ENCODE measurements at regions not wholly inside any gene's neighbourhood (a gene's known extent, or its start where the extent isn't known, plus 50 kb on each side); places are given as distances from the start of the nearest gene placed in this dataset.

DNA sequence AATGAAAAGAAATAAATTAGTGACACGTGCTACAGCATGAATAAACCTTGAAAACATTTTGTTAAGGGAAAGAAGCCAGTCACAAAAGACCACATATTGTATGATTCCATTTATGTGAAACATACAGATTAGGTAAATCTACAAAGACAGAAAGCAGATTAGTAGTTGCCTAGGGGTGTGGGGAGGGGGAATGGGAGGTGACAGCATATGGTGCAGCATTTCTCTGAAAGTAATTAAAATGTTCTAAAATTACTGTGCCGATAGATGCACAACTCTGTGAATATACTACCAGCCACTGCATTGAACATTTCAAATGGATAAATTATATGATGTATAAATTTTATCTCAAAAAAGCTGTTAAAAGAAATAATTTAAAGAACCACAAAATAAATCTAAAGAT is 161.0 kb downstream of the TRIB2 start:
- no peak overlapping the region for H3K4ac ChIP-seq (replicated peaks; ENCODE audit: insufficient read length, low read depth, low read length)
- no peak overlapping the region for H3K27ac ChIP-seq (ENCODE audit: low read depth, low read length)
- no peaks in the 10 kb centered on the region for H4K20me1 ChIP-seq (replicated peaks in 1 of 2; ENCODE audit: control insufficient read depth in 1 of 2, insufficient read depth in 2 of 2, low read length in 2 of 2)
- ChIA-PET POLR2A (ENCODE audit: partially characterized antibody) (interaction anchor here (0.6 kb wide), 1 partner anchor 30 kb away, joined by 3 read pairs; no protein-coding TSS in a partner anchor), CTCF (ENCODE audit: partially characterized antibody) (no interaction called here)
- no peaks in the 10 kb centered on the region for H3K36me3 ChIP-seq (ENCODE audit: control insufficient read depth in 2 of 4, insufficient read depth in 4 of 4, low read length in 3 of 4)
- no peak for TF ChIP-seq SIX5 (IDR thresholded peaks at IDR 0.05; ENCODE audit: low read depth, low read length)
- TF ChIP-seq NANOG (IDR thresholded peaks at IDR 0.05; ENCODE audit: insufficient read depth, low read depth, low read length, poor library complexity, severe bottlenecking), result no peak
- TF ChIP-seq, protein P1, sequence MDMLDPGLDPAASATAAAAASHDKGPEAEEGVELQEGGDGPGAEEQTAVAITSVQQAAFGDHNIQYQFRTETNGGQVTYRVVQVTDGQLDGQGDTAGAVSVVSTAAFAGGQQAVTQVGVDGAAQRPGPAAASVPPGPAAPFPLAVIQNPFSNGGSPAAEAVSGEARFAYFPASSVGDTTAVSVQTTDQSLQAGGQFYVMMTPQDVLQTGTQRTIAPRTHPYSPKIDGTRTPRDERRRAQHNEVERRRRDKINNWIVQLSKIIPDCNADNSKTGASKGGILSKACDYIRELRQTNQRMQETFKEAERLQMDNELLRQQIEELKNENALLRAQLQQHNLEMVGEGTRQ (IDR thresholded peaks at IDR 0.05; ENCODE audit: low read length), result no peak
- TF ChIP-seq TEAD4 (IDR thresholded peaks at IDR 0.05; ENCODE audit: low read depth, low read length), result no peak
- TF ChIP-seq, protein P2, sequence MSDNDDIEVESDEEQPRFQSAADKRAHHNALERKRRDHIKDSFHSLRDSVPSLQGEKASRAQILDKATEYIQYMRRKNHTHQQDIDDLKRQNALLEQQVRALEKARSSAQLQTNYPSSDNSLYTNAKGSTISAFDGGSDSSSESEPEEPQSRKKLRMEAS (IDR thresholded peaks at IDR 0.05), result no peak
- TF ChIP-seq, protein P3, sequence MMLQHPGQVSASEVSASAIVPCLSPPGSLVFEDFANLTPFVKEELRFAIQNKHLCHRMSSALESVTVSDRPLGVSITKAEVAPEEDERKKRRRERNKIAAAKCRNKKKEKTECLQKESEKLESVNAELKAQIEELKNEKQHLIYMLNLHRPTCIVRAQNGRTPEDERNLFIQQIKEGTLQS (IDR thresholded peaks at IDR 0.05; ENCODE audit: insufficient read depth, low read depth, low read length), result no peak
- no peak for TF ChIP-seq EP300 (IDR thresholded peaks at IDR 0.05; ENCODE audit: borderline replicate concordance in 1 of 2, low read depth in 2 of 2, low read length in 2 of 2)
- no peak for TF ChIP-seq POU5F1 (IDR thresholded peaks at IDR 0.05; ENCODE audit: low read depth, low read length)
- TF ChIP-seq RXRA (IDR thresholded peaks at IDR 0.05; ENCODE audit: insufficient read depth, low read depth, low read length), result no peak
- TF ChIP-seq SAP30 (IDR thresholded peaks at IDR 0.05; ENCODE audit: insufficient read depth, insufficient replicate concordance, low read length), result no peak
- no peak for TF ChIP-seq PHF8 (conservative IDR thresholded peaks at IDR 0.05; ENCODE audit: low read depth, low read length)
- no peak overlapping the region for H3K23ac ChIP-seq (ENCODE audit: insufficient read length)
- H3K4me2 ChIP-seq (ENCODE audit: insufficient read depth in 1 of 2, low read depth in 2 of 2, low read length in 2 of 2), result no peak overlapping the region
- no peak overlapping the region for H3K4me3 ChIP-seq (ENCODE audit: extremely low read depth in 1 of 4, insufficient read depth in 2 of 4, low read depth in 3 of 4, low read length in 4 of 4)
- H3K9ac ChIP-seq (replicated peaks in 1 of 4; ENCODE audit: extremely low read depth in 1 of 4, low read depth in 3 of 4, low read length in 3 of 4), result no peak overlapping the region
- no peak overlapping the region for H2BK5ac ChIP-seq (ENCODE audit: low read depth, low read length)
- no peak overlapping the region for H3K56ac ChIP-seq (replicated peaks; ENCODE audit: insufficient read length, low read depth, low read length)
- H3K23me2 ChIP-seq (ENCODE audit: low read depth, low read length), result no peaks in the 10 kb centered on the region; the same call in 1 of the 2 replicates
- no peak overlapping the region for H4K5ac ChIP-seq (ENCODE audit: insufficient read length, low read depth, low read length)
- H3K79me2 ChIP-seq (ENCODE audit: control insufficient read depth in 1 of 2, insufficient read depth in 2 of 2, low read length in 2 of 2), result no peaks in the 10 kb centered on the region
- DNase-seq (ENCODE audit: low read depth in 1 of 2, low spot score in 2 of 2) (no peak), FAIRE-seq (no peak)
- H4K8ac ChIP-seq (ENCODE audit: extremely low read depth, insufficient read depth, low read length), result no peak overlapping the region
- H2BK15ac ChIP-seq (ENCODE audit: low read length), result no peak overlapping the region
- H2AFZ ChIP-seq (ENCODE audit: low read length), result no peak overlapping the region
- no peak overlapping the region for H2AK5ac ChIP-seq (ENCODE audit: low read depth, low read length)
- no peak overlapping the region for H2BK12ac ChIP-seq (ENCODE audit: low read depth, low read length)
- no peaks in the 10 kb centered on the region for H3K4me1 ChIP-seq (replicated peaks in 1 of 4; ENCODE audit: control insufficient read depth in 3 of 4, insufficient read depth in 4 of 4, low read length in 3 of 4)
- H2BK20ac ChIP-seq (ENCODE audit: low read length), result no peak overlapping the region
- no peak overlapping the region for H4K91ac ChIP-seq (replicated peaks; ENCODE audit: insufficient read length, low read length)
- no peaks in the 10 kb centered on the region for H3K9me3 ChIP-seq (ENCODE audit: insufficient read depth in 2 of 2, low read depth in 1 of 2, low read length in 1 of 2)
- H2BK120ac ChIP-seq (replicated peaks; ENCODE audit: low read depth, low read length), result no peak overlapping the region
- H3K79me1 ChIP-seq (ENCODE audit: low read depth, low read length), result no peaks in the 10 kb centered on the region
- H3K18ac ChIP-seq (ENCODE audit: extremely low read depth, low read length), result no peak overlapping the region
- H3K14ac ChIP-seq (ENCODE audit: insufficient read length), result no peak overlapping the region
- no peaks in the 10 kb centered on the region for H3K27me3 ChIP-seq (replicated peaks in 1 of 4; ENCODE audit: control insufficient read depth in 3 of 4, extremely low read depth in 1 of 4, insufficient read depth in 3 of 4, low read length in 3 of 4)
- WGBS, 2 experiments (ENCODE audit: extremely low coverage in 1 of 2, insufficient coverage in 1 of 2, insufficient read length in 1 of 2, insufficient replicate concordance in 2 of 2, low coverage in 1 of 2, low lambda C conversion rate in 2 of 2, missing lambda C conversion rate in 1 of 2), result 93% methylated on average over 2 of the region's 2 CpGs; no CpG with 5 or more reads in 1 of the 2 experiments

Measured in H1 (cell line).